MM.1S (cell line): ENCODE measurements at regions not wholly inside any gene's neighbourhood (a gene's known extent, or its start where the extent isn't known, plus 50 kb on each side); places are given as distances from the start of the nearest gene placed in this dataset.

Source experiments
- EZH2 ChIP-seq: fragments of 300-600 bp; sonication (generic); optimal IDR thresholded peaks from 2 replicates; pipeline ENCODE3; 2017; ENCODE audit warnings: low read depth, mild to moderate bottlenecking, antibody characterized with exemption, low read length, mixed read lengths
- TF ChIP-seq, protein P1 (sequence below): fragments of 300-600 bp; sonication (generic); IDR thresholded peaks from 2 replicates; pipeline ENCODE4 v1.5.1; 2016; ENCODE audit warnings: antibody characterized with exemption, low read length, mixed read lengths

DNA sequence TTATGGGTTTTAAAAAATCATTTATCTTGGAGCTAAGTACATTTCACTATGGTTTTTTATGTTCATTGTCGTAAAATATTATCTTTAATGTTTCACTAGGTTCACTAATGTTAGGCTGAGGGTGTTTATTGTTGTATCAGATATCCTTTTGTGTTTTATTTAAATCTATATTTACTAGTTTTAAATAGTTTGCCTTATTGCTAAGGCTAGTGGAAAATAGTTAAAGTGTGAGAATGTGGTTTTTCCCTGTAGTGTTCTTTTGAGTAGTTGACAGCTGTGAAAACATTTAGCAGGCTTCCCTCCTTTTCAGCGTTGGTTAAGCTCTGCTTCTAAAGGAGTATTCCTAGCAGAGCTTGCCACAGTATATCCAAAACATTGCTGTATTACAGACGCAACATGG lies 139.0 kb downstream of the TM9SF2 start:
- TF ChIP-seq, protein P1, sequence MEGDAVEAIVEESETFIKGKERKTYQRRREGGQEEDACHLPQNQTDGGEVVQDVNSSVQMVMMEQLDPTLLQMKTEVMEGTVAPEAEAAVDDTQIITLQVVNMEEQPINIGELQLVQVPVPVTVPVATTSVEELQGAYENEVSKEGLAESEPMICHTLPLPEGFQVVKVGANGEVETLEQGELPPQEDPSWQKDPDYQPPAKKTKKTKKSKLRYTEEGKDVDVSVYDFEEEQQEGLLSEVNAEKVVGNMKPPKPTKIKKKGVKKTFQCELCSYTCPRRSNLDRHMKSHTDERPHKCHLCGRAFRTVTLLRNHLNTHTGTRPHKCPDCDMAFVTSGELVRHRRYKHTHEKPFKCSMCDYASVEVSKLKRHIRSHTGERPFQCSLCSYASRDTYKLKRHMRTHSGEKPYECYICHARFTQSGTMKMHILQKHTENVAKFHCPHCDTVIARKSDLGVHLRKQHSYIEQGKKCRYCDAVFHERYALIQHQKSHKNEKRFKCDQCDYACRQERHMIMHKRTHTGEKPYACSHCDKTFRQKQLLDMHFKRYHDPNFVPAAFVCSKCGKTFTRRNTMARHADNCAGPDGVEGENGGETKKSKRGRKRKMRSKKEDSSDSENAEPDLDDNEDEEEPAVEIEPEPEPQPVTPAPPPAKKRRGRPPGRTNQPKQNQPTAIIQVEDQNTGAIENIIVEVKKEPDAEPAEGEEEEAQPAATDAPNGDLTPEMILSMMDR, result no peak
- TF ChIP-seq EZH2, result no peak
